ENCODE measurements at regions not wholly inside any gene's neighbourhood (a gene's known extent, or its start where the extent isn't known, plus 50 kb on each side); places are given as distances from the start of the nearest gene placed in this dataset.
A peak's percentile ranks its signal among the peaks of the same experiment; 100 is the strongest.

- DNase-seq (ENCODE audit: low read depth, low spot score) = peak; percentile 51
These were observed 50.8 kb upstream of the JAG1 start for GRCh38 chr20:10724449-10725173.

- peak; percentile 48 for DNase-seq (ENCODE audit: low read depth, low spot score)
These were observed 55.3 kb upstream of the JAG1 start for GRCh38 chr20:10728873-10729670.

GRCh38 chr20:10729785-10730184 lies 56.0 kb upstream of the JAG1 start:
- DNase-seq (ENCODE audit: low read depth, low spot score) = no peak

- no peak for DNase-seq (ENCODE audit: low read depth, low spot score)
These were observed 56.9 kb upstream of the JAG1 start for GRCh38 chr20:10730629-10731183.

- DNase-seq (ENCODE audit: low read depth, low spot score) = peak; percentile 67
These were observed 57.6 kb upstream of the JAG1 start for GRCh38 chr20:10731190-10731965.

GRCh38 chr20:10733122-10733521 lies 59.3 kb upstream of the JAG1 start:
- no peak for DNase-seq (ENCODE audit: low read depth, low spot score)

GRCh38 chr20:10735195-10735949 lies 61.6 kb upstream of the JAG1 start:
- DNase-seq (ENCODE audit: low read depth, low spot score) = no peak

- DNase-seq (ENCODE audit: low read depth, low spot score) = no peak
These were observed 65.3 kb upstream of the JAG1 start for GRCh38 chr20:10739134-10739533.

GRCh38 chr20:10739566-10739965 lies 65.8 kb upstream of the JAG1 start:
- no peak for DNase-seq (ENCODE audit: low read depth, low spot score)

- peak; percentile 15 for DNase-seq (ENCODE audit: low read depth, low spot score)
These were observed 67.3 kb upstream of the JAG1 start for GRCh38 chr20:10741060-10741459.

- DNase-seq (ENCODE audit: low read depth, low spot score) = no peak
These were observed 72.0 kb upstream of the JAG1 start for GRCh38 chr20:10745790-10746189.

- peak; percentile 18 for DNase-seq (ENCODE audit: low read depth, low spot score)
These were observed 73.2 kb upstream of the JAG1 start for GRCh38 chr20:10747019-10747418.

GRCh38 chr20:10749084-10749483 lies 75.3 kb upstream of the JAG1 start:
- DNase-seq (ENCODE audit: low read depth, low spot score) = no peak

GRCh38 chr20:10752206-10752605 lies 78.4 kb upstream of the JAG1 start:
- no peak for DNase-seq (ENCODE audit: low read depth, low spot score)

GRCh38 chr20:10754824-10755223 lies 81.0 kb upstream of the JAG1 start:
- no peak for DNase-seq (ENCODE audit: low read depth, low spot score)

- no peak for DNase-seq (ENCODE audit: low read depth, low spot score)
These were observed 84.6 kb upstream of the JAG1 start for GRCh38 chr20:10758446-10758845.

- DNase-seq (ENCODE audit: low read depth, low spot score) = peak; percentile 83
These were observed 87.4 kb upstream of the JAG1 start for GRCh38 chr20:10761232-10761631.

GRCh38 chr20:10761786-10762185 lies 88.0 kb upstream of the JAG1 start:
- peak; percentile 67 for DNase-seq (ENCODE audit: low read depth, low spot score)

- DNase-seq (ENCODE audit: low read depth, low spot score) = no peak
These were observed 88.4 kb upstream of the JAG1 start for GRCh38 chr20:10762216-10762615.

- DNase-seq (ENCODE audit: low read depth, low spot score) = peak; percentile 53
These were observed 89.3 kb upstream of the JAG1 start for GRCh38 chr20:10763112-10763511.

- peak; percentile 19 for DNase-seq (ENCODE audit: low read depth, low spot score)
These were observed 95.9 kb upstream of the JAG1 start for GRCh38 chr20:10769700-10770099.

Measured in astrocyte of the hippocampus (primary cell).